Nucleus accumbens (tissue), 56 donors: ENCODE measurements at regions not wholly inside any gene's neighbourhood (a gene's known extent, or its start where the extent isn't known, plus 50 kb on each side); places are given as distances from the start of the nearest gene placed in this dataset.

Experiments
- DNase-seq, 56 donors: peaks; one replicate each; lab custom pipeline; 2025; lab: John Stamatoyannopoulos, UW

- DNase-seq = no peak
These were observed 201.5 kb upstream of the RAB6C start for GRCh38 chr2:129777762-129778583.

GRCh38 chr2:129778584-129778877, 200.9 kb upstream of the RAB6C start:
- DNase-seq = no peak

GRCh38 chr2:129779783-129780182, 199.7 kb upstream of the RAB6C start:
- DNase-seq = no peak

GRCh38 chr2:129780316-129781270, 198.9 kb upstream of the RAB6C start:
- DNase-seq = no peak

- no peak for DNase-seq
These were observed 197.5 kb upstream of the RAB6C start for GRCh38 chr2:129781749-129782632.

GRCh38 chr2:129782633-129782990, 196.9 kb upstream of the RAB6C start:
- no peak for DNase-seq

- DNase-seq = no peak
These were observed 195.0 kb upstream of the RAB6C start for GRCh38 chr2:129784486-129784885.

GRCh38 chr2:129791712-129792111, 187.8 kb upstream of the RAB6C start:
- peak in 1 of 56 donors; percentile 14 for DNase-seq

GRCh38 chr2:129793431-129793902, 186.0 kb upstream of the RAB6C start:
- no peak for DNase-seq

- no peak for DNase-seq
These were observed 185.3 kb upstream of the RAB6C start for GRCh38 chr2:129794116-129794515.

- no peak for DNase-seq
These were observed 184.9 kb upstream of the RAB6C start for GRCh38 chr2:129794540-129794939.

- DNase-seq = no peak
These were observed 183.2 kb upstream of the RAB6C start for GRCh38 chr2:129796225-129796624.

GRCh38 chr2:129796801-129797488, 182.5 kb upstream of the RAB6C start:
- no peak for DNase-seq

- DNase-seq = no peak
These were observed 181.8 kb upstream of the RAB6C start for GRCh38 chr2:129797489-129798300.

- DNase-seq = no peak
These were observed 181.2 kb upstream of the RAB6C start for GRCh38 chr2:129798301-129798581.

- no peak for DNase-seq
These were observed 180.8 kb upstream of the RAB6C start for GRCh38 chr2:129798626-129799025.

- DNase-seq = no peak
These were observed 180.2 kb upstream of the RAB6C start for GRCh38 chr2:129799036-129799958.

- no peak for DNase-seq
These were observed 179.2 kb upstream of the RAB6C start for GRCh38 chr2:129800285-129800684.
